WI38 (cell line): ENCODE measurements at regions not wholly inside any gene's neighbourhood (a gene's known extent, or its start where the extent isn't known, plus 50 kb on each side); places are given as distances from the start of the nearest gene placed in this dataset.
"Not testable (repeated sequence)": the region's sequence is repeated elsewhere in the genome, so short reads cannot be mapped to it uniquely, and the experiment has no call there.

Experiments
- H3K4me3 ChIP-seq: 2 replicates; pipeline ENCODE4 v1.5.1; 2011; ENCODE audit warnings: low read depth, mild to moderate bottlenecking, control low read depth, low read length
- TF ChIP-seq, protein P1 (sequence below): IDR thresholded peaks from 2 replicates; pipeline ENCODE4 v1.5.1; 2012; ENCODE audit warnings: low read depth, mild to moderate bottlenecking, control low read depth, low read length

DNA sequence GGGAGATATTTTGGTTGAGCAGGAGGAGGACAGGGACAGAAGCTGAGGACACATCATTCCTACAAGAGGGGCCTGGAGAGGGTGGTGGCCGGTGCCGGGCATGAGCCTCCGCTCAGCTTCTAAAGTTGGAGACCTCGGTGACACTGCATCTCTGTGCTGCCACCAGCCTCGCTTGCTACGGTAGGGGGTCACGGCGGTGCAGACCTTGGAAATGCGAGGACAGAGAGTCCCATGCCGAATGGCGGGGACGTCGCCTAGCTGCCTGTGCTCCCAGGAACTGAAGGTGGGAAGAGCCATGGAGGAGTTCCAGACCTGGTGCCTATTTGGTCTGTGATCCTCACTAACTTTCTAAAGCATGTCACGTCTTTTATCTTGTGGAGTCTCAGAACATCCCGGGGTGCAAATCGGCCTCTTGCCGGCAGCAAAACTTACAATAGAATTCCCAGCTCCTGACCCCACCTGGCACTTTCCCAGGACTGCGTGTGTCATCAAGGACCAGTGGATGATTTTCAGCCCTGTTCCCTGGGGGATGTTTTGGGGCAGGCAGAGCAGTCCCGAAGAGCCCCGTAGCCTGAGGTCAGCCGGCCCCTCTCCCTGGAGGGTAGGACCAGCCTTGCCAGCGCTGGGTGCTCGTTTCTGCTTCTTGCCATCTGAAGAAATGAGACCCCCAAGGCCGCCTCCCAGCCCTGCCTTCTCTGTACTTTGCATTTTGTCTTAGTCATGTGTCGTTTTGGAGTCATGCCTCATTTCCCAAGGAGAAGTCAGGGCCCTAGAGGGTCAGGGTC is 205.8 kb upstream of the SHH start:
- TF ChIP-seq, protein P1, sequence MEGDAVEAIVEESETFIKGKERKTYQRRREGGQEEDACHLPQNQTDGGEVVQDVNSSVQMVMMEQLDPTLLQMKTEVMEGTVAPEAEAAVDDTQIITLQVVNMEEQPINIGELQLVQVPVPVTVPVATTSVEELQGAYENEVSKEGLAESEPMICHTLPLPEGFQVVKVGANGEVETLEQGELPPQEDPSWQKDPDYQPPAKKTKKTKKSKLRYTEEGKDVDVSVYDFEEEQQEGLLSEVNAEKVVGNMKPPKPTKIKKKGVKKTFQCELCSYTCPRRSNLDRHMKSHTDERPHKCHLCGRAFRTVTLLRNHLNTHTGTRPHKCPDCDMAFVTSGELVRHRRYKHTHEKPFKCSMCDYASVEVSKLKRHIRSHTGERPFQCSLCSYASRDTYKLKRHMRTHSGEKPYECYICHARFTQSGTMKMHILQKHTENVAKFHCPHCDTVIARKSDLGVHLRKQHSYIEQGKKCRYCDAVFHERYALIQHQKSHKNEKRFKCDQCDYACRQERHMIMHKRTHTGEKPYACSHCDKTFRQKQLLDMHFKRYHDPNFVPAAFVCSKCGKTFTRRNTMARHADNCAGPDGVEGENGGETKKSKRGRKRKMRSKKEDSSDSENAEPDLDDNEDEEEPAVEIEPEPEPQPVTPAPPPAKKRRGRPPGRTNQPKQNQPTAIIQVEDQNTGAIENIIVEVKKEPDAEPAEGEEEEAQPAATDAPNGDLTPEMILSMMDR: no peak
- no peak overlapping the region for H3K4me3 ChIP-seq

DNA sequence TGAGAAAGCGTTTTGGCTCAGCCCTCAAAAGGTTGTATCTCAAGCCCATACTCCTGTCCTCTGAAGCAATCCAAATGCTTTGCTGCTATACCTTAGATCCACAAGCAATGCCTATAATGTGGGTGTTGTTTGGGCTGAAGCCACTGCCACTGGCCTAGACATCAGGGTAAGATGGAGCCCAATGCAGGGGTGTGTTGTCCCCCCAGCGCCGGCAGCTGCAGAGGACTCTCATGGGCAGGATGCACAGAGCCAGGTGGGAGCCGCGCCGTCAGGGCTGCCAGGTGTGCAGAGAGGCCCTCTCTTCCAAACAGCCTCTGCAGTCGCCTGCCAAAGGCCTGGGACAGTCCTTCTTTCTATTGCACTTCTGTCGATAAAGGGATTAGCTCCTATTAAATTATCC is 205.2 kb upstream of the SHH start:
- no peak overlapping the region for H3K4me3 ChIP-seq
- TF ChIP-seq, protein P1: no peak

DNA sequence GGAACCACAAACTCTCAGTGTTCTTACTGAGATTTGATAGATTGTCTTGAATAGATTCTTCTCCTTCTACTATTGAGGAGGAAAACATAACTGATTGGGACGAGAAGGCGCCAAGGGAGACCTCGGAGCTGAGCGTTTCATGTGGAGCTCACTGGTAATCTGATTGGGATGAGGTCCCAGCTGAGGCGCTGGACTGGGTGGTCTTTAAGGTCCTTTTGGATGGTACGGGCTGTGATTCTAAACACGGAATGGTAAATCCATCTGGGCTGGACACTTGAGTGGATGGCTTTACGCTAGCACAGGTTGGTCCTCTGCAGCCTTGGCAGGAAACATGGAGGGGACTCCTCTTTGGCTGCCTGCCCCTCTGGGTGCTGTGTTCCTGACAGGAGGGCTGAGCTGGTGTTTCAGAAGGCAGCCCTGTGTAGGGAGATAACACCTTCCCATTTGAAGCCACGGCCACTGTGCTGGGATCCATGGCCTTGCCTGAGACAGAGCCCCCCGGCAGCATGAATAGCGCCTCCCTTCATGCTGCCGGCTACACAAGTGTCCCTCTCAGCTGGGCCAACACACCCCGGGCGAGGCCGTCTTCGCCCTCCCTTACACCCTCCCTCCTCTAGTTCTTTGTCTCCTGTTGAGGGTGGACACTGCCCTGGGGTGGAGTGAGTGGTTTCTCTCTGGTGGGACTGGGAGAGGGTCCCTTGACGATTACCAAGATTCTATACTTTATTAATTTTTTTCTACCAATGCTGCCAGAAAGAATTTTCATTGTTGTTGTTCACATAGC is 203.2 kb upstream of the SHH start:
- TF ChIP-seq, protein P1: no peak
- no peak overlapping the region for H3K4me3 ChIP-seq

DNA sequence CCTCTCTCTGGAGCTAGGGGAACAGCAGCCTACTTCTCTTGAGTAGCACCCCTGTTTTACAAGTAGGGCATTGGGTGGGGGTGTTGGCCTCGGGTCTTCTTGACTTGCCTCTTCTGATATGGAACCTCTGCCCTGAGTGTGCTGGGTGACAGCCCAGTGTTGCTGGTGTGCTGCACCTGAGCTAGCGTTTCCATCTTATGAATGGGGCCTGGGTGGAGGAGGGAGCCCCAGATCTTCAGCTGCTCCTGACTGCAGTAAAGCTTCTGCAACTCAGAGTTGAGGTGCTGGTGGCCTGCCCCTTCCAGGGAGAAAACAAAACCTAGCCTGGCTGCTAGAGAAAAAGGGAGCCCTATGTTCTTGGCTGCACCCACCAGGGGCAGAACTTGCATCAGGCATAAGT is 202.5 kb upstream of the SHH start:
- TF ChIP-seq, protein P1: no peak
- H3K4me3 ChIP-seq: no peak overlapping the region

DNA sequence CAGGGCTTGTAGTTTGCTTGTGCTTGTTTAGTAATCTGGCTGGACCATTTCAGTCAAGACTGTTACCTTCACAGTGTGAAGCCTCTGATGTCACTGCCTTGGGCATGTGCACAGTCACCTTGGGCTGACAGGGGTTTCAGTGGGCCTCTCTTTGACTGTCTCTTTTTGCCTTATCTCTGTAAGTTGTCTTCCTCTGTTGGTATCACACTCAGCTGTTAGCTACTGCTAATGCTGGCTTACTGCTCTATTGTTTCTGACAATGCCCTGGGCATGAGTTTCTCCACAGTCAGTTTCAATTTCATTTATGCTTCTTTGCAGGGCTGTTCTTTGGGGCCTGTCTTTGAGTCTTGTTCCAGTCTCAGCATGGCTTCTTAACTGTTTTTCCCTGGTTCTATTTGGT is 201.9 kb upstream of the SHH start:
- TF ChIP-seq, protein P1: no peak
- H3K4me3 ChIP-seq: no peak overlapping the region

DNA sequence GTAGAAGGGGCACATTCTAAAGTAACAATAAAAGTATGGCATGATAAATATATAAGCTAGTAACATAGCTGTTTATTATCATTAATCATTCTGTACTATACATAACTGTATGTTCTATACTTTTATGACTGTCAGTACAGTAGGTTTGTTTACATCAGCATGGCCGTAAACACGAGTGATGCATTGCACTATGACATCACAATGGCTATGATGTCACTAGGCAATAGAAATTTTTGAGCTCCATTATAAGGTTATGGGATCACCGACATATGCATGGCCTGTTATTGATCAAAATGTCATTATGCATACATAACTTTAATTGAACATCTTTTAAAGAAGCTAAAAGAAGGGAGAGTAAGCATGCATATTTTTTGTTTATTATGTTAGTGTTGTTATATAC is 200.1 kb upstream of the SHH start:
- no peak overlapping the region for H3K4me3 ChIP-seq
- TF ChIP-seq, protein P1: no peak

DNA sequence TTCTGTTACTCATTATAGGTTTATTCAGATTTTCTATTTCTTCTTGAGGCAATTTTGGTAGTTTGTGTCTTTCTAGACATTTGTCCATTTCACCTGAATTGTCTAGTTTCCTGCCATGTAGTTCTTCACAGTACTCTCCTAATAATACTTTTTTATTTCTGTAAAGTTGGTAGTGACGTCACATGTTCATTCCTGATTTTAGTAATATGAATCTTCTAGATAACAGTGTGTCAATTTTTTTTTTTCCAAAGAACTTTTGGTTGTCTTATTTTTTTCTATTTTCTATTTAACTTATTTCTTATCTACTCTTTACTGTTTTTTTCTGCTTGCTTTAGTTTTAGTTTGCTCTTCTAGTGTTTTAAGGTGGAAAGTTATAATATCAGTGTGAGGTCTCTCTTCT is 197.3 kb upstream of the SHH start:
- TF ChIP-seq, protein P1: no peak
- no peak overlapping the region for H3K4me3 ChIP-seq

DNA sequence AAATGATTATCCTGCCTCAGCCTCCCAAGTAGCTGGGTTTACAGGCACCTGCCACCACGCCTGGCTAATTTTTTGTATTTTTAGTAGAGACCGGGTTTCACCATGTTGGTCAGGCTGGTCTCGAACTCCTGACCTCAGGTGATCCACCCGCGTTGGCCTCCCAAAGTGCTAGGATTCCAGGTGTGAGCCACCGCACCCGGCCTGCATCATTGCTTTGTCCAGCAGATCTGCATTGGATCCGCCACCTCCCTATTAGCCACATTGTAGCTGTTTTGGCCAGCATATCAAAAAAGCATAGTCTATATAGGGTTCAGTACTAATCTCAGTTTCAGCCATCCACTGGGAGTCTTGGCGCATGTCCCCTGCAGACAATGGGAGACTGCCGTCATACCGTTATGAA is 194.6 kb upstream of the SHH start:
- not testable (repeated sequence) for H3K4me3 ChIP-seq
